GM18951 (cell line): ENCODE measurements at regions not wholly inside any gene's neighbourhood (a gene's known extent, or its start where the extent isn't known, plus 50 kb on each side); places are given as distances from the start of the nearest gene placed in this dataset.

Experiments
- POLR2A ChIP-seq: IDR thresholded peaks from 4 replicates; pipeline ENCODE4 v1.6.1; 2011; ENCODE audit warnings: mild to moderate bottlenecking; ENCODE audit not compliant: insufficient read length, insufficient read depth; ENCODE audit errors: extremely low read depth
- in situ Hi-C: fragments of 300-500 bp; cut with MboI; formaldehyde crosslinking; loops from one replicate; pipeline ENCODE4 v1.12.0; 2022; ENCODE audit warnings: low sequenced_read_pairs, mixed read lengths, inconsistent platforms; ENCODE audit not compliant: unreplicated experiment

GRCh38 chr11:70538641-70539359, 140.5 kb downstream of the CTTN start:
- in situ Hi-C loops, result no loop called here
- TF ChIP-seq POLR2A, result no peak

- TF ChIP-seq POLR2A, result no peak
- in situ Hi-C loops, result no loop called here
Observed at GRCh38 chr11:70539360-70540095, 141.2 kb downstream of the CTTN start.

- in situ Hi-C loops, result no loop called here
- no peak for TF ChIP-seq POLR2A
Observed at GRCh38 chr11:70540196-70540595, 141.9 kb downstream of the CTTN start.

- in situ Hi-C loops, result no loop called here
Observed at GRCh38 chr11:70541176-70541575, 142.8 kb downstream of the CTTN start.

GRCh38 chr11:70541699-70542098, 143.4 kb downstream of the CTTN start:
- no peak for TF ChIP-seq POLR2A

More at GRCh38 chr11:70541176-70541575, 142.8 kb downstream of the CTTN start:
- no peak for TF ChIP-seq POLR2A

GRCh38 chr11:70542406-70542805, 144.1 kb downstream of the CTTN start:
- no peak for TF ChIP-seq POLR2A
- in situ Hi-C loops, result no loop called here

More at GRCh38 chr11:70541699-70542098, 143.4 kb downstream of the CTTN start:
- in situ Hi-C loops, result no loop called here

GRCh38 chr11:70542811-70543210, 144.5 kb downstream of the CTTN start:
- in situ Hi-C loops, result no loop called here
- no peak for TF ChIP-seq POLR2A

GRCh38 chr11:70543611-70544010, 145.3 kb downstream of the CTTN start:
- in situ Hi-C loops, result no loop called here

GRCh38 chr11:70544067-70544773, 145.9 kb downstream of the CTTN start:
- in situ Hi-C loops, result no loop called here
- no peak for TF ChIP-seq POLR2A

More at GRCh38 chr11:70543611-70544010, 145.3 kb downstream of the CTTN start:
- no peak for TF ChIP-seq POLR2A

- no peak for TF ChIP-seq POLR2A
- in situ Hi-C loops, result no loop called here
Observed at GRCh38 chr11:70544774-70545609, 146.7 kb downstream of the CTTN start.

- TF ChIP-seq POLR2A, result no peak
- in situ Hi-C loops, result no loop called here
Observed at GRCh38 chr11:70545610-70545912, 147.2 kb downstream of the CTTN start.

GRCh38 chr11:70546191-70546940, 148.0 kb downstream of the CTTN start:
- in situ Hi-C loops, result no loop called here
- no peak for TF ChIP-seq POLR2A
